LNCAP (cell line): ENCODE measurements at regions not wholly inside any gene's neighbourhood (a gene's known extent, or its start where the extent isn't known, plus 50 kb on each side); places are given as distances from the start of the nearest gene placed in this dataset.

Source experiments
- TF ChIP-seq, protein P1 (sequence below): fragments of 450-650 bp; IDR thresholded peaks from 2 replicates; pipeline ENCODE4 v1.5.1; 2017; ENCODE audit warnings: mild to moderate bottlenecking

DNA sequence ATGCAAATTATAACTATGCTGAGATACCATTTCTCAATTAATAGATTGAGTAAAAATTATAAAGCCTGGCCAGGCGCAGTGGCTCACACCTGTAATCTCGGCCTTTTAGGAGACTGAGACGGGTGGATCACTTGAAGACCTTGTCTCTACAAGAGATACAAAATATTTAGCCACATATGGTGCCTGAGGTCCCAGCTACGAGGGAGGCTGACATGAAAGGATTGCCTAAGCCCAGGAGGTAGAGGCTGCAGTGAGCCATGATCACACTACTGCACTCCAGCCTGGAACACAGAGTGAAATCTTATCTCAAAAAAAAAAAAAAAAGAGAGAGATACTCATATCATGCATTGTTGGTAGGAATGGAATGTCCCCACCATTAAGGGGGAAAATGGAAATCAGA is 142.4 kb downstream of the RCN1 start:
- TF ChIP-seq, protein P1, sequence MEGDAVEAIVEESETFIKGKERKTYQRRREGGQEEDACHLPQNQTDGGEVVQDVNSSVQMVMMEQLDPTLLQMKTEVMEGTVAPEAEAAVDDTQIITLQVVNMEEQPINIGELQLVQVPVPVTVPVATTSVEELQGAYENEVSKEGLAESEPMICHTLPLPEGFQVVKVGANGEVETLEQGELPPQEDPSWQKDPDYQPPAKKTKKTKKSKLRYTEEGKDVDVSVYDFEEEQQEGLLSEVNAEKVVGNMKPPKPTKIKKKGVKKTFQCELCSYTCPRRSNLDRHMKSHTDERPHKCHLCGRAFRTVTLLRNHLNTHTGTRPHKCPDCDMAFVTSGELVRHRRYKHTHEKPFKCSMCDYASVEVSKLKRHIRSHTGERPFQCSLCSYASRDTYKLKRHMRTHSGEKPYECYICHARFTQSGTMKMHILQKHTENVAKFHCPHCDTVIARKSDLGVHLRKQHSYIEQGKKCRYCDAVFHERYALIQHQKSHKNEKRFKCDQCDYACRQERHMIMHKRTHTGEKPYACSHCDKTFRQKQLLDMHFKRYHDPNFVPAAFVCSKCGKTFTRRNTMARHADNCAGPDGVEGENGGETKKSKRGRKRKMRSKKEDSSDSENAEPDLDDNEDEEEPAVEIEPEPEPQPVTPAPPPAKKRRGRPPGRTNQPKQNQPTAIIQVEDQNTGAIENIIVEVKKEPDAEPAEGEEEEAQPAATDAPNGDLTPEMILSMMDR = no peak

DNA sequence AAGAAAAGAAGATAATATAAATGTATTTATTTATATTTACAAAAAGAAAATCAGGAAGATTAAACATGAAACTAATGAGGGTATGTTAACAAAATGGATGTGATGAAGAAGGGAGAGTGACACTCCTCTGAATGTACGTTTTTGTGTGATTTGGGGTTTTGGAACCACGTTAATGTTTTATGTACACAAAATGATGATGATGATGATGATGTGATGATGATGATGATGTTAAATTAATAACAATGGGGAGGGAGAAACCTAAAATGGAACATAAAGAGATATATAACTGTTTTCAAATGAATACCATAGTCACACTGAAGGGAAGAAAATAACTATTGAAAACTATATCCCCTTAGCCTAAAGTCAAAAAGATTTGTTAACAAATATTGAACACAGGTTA is 143.1 kb downstream of the RCN1 start:
- TF ChIP-seq, protein P1 = no peak

- TF ChIP-seq, protein P1 = no peak
These were observed 153.6 kb downstream of the RCN1 start for GRCh38 chr11:32244453-32244852.

GRCh38 chr11:32253706-32254105 is 162.8 kb downstream of the RCN1 start:
- TF ChIP-seq, protein P1 = no peak

- TF ChIP-seq, protein P1 = no peak
These were observed 165.0 kb downstream of the RCN1 start for GRCh38 chr11:32255841-32256240.

DNA sequence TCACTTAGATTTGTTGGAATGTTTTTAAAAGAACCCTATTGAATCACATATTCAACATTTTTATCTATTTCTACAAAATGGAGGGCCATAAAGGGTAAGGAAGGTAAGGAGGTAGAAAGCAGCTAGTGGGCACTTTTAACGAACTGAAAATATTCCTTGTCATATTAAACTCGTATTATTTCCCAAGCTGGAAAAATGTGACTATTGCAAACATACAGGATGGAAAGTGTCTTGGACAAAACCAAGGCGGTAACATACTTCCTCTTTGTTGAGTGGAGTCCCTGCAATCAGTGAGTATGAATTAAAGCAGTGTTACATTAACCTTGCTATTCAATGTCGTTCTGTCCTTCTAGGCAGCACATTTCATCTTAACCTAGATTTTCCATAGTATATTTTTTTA is 165.6 kb downstream of the RCN1 start:
- TF ChIP-seq, protein P1 = no peak

DNA sequence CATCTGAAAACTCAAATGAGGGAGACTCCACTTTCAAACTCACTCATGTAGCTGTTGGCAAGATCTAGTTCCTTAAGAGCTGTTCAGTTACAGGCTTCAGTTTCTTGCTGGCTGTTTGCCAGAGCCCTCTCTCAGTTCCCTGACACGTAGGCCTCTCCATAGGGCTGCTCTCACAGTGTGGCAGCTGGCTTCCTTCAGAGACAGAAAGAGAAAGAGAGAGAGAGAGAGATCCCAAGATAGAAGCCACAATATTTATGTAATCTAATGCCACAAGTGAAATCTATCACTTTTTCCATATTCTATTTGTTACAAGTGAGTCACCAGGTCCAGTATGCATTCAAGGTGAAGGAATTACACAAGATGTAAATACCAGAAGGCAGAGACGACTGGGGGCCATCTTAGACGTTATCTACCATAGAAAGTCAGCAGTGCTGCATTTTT is 168.8 kb downstream of the RCN1 start:
- TF ChIP-seq, protein P1 = no peak

GRCh38 chr11:32262367-32262766 is 171.5 kb downstream of the RCN1 start:
- TF ChIP-seq, protein P1 = no peak
